Cardiac muscle cell (in vitro differentiated cells and primary cell): ENCODE measurements at regions not wholly inside any gene's neighbourhood (a gene's known extent, or its start where the extent isn't known, plus 50 kb on each side); places are given as distances from the start of the nearest gene placed in this dataset.

Experiments used
- DNase-seq, 2 donors: peaks; one replicate each; pipeline versions ENCODE4 v3.0.0 to v3.0.0-alpha.2; 2010 to 2017; ENCODE audit warnings: low read depth in 1 of 2, low spot score in 1 of 2
- H3K27ac ChIP-seq: fragments of 200-600 bp; sonication (generic); 2 replicates; pipeline ENCODE4 v1.5.1; 2016
- H3K27me3 ChIP-seq: fragments of 200-600 bp; sonication (generic); 2 replicates; pipeline ENCODE4 v1.6.0; 2016; ENCODE audit warnings: control low read depth
- H3K36me3 ChIP-seq: fragments of 200-600 bp; sonication (generic); 2 replicates; pipeline ENCODE4 v1.5.1; 2016; ENCODE audit warnings: control low read depth
- H3K4me1 ChIP-seq: fragments of 200-600 bp; sonication (generic); 2 replicates; pipeline ENCODE4 v1.8.1; 2017; ENCODE audit warnings: low read depth, mild to moderate bottlenecking, mixed run types
- H3K4me3 ChIP-seq: fragments of 200-600 bp; sonication (generic); 2 replicates; pipeline ENCODE4 v1.5.1; 2016; ENCODE audit warnings: mild to moderate bottlenecking
- H3K9me3 ChIP-seq: fragments of 200-600 bp; sonication (generic); 2 replicates; pipeline ENCODE4 v1.5.1; 2017; ENCODE audit warnings: low read depth, mild to moderate bottlenecking, control low read depth
- CTCF ChIP-seq: IDR thresholded peaks from 2 replicates; pipeline ENCODE4 v1.5.1; 2012; ENCODE audit warnings: low read depth, mild to moderate bottlenecking, low read length

- no peaks in the 10 kb centered on the region for H3K4me1 ChIP-seq
- no peak for DNase-seq
- H3K27ac ChIP-seq: no peak overlapping the region
- H3K27me3 ChIP-seq: no peaks in the 10 kb centered on the region
- TF ChIP-seq CTCF: no peak
- no peaks in the 10 kb centered on the region for H3K9me3 ChIP-seq
- no peaks in the 10 kb centered on the region for H3K36me3 ChIP-seq
- no peak overlapping the region for H3K4me3 ChIP-seq
These were observed 602.3 kb downstream of the TMEM182 start for GRCh38 chr2:103364177-103364576.

- no peak for TF ChIP-seq CTCF
- Histone ChIP-seq H3K27me3 (no peaks in the 10 kb centered on the region), H3K27ac (no peak overlapping the region), H3K36me3 (no peaks in the 10 kb centered on the region), H3K9me3 (no peaks in the 10 kb centered on the region), H3K4me3 (no peak overlapping the region), H3K4me1 (no peaks in the 10 kb centered on the region)
- DNase-seq: no peak
These were observed 603.2 kb downstream of the TMEM182 start for GRCh38 chr2:103365071-103365470.

- no peak overlapping the region for H3K4me3 ChIP-seq
- no peaks in the 10 kb centered on the region for H3K4me1 ChIP-seq
- no peaks in the 10 kb centered on the region for H3K36me3 ChIP-seq
- DNase-seq: no peak
- no peaks in the 10 kb centered on the region for H3K27me3 ChIP-seq
- H3K9me3 ChIP-seq: no peaks in the 10 kb centered on the region
- H3K27ac ChIP-seq: no peak overlapping the region
- no peak for TF ChIP-seq CTCF
These were observed 606.0 kb downstream of the TMEM182 start for GRCh38 chr2:103367877-103368276.

- Histone ChIP-seq H3K36me3 (no peaks in the 10 kb centered on the region), H3K9me3 (no peaks in the 10 kb centered on the region), H3K27me3 (no peaks in the 10 kb centered on the region), H3K4me1 (no peaks in the 10 kb centered on the region), H3K4me3 (no peak overlapping the region), H3K27ac (no peak overlapping the region)
- no peak for TF ChIP-seq CTCF
- no peak for DNase-seq
These were observed 621.7 kb downstream of the TMEM182 start for GRCh38 chr2:103383541-103383940.

- no peaks in the 10 kb centered on the region for H3K27me3 ChIP-seq
- H3K27ac ChIP-seq: no peak overlapping the region
- no peaks in the 10 kb centered on the region for H3K36me3 ChIP-seq
- no peak for TF ChIP-seq CTCF
- no peak overlapping the region for H3K4me3 ChIP-seq
- H3K4me1 ChIP-seq: no peaks in the 10 kb centered on the region
- DNase-seq: no peak
- H3K9me3 ChIP-seq: no peaks in the 10 kb centered on the region
These were observed 625.0 kb downstream of the TMEM182 start for GRCh38 chr2:103386872-103387271.

- no peaks in the 10 kb centered on the region for H3K9me3 ChIP-seq
- H3K4me3 ChIP-seq: no peak overlapping the region
- H3K27me3 ChIP-seq: no peaks in the 10 kb centered on the region
- no peak for DNase-seq
- no peaks in the 10 kb centered on the region for H3K4me1 ChIP-seq
- no peak for TF ChIP-seq CTCF
- no peaks in the 10 kb centered on the region for H3K36me3 ChIP-seq
- H3K27ac ChIP-seq: no peak overlapping the region
These were observed 626.1 kb downstream of the TMEM182 start for GRCh38 chr2:103387888-103388287.
